Endothelial cell of umbilical vein (primary cell): ENCODE measurements at regions not wholly inside any gene's neighbourhood (a gene's known extent, or its start where the extent isn't known, plus 50 kb on each side); places are given as distances from the start of the nearest gene placed in this dataset.

Experiments used
- CTCF ChIP-seq, 2 donors: IDR thresholded peaks; 1 replicate in 1 of 2; 2 replicates in 1 of 2; pipeline ENCODE4 v1.5.1; 2011; ENCODE audit warnings: low read length in 2 of 2, mild to moderate bottlenecking in 2 of 2, moderate library complexity in 2 of 2, control low read depth in 1 of 2, inconsistent platforms in 1 of 2, low read depth in 1 of 2; ENCODE audit not compliant: insufficient read depth in 1 of 2; ENCODE audit errors: extremely low read depth in 1 of 2
- JUN ChIP-seq: IDR thresholded peaks from 2 replicates; pipeline ENCODE4 v1.6.1; 2011; ENCODE audit warnings: borderline replicate concordance, low read depth; ENCODE audit not compliant: insufficient read length, insufficient read depth

GRCh38 chr1:190046231-190046630 is 431.4 kb downstream of the BRINP3 start:
- TF ChIP-seq CTCF (IDR thresholded peaks at IDR 0.05; ENCODE audit: extremely low read depth in 1 of 2, insufficient read depth in 1 of 2, low read depth in 1 of 2, low read length in 2 of 2) (no peak), JUN (no peak)
